ENCODE measurements at regions not wholly inside any gene's neighbourhood (a gene's known extent, or its start where the extent isn't known, plus 50 kb on each side); places are given as distances from the start of the nearest gene placed in this dataset.

DNA sequence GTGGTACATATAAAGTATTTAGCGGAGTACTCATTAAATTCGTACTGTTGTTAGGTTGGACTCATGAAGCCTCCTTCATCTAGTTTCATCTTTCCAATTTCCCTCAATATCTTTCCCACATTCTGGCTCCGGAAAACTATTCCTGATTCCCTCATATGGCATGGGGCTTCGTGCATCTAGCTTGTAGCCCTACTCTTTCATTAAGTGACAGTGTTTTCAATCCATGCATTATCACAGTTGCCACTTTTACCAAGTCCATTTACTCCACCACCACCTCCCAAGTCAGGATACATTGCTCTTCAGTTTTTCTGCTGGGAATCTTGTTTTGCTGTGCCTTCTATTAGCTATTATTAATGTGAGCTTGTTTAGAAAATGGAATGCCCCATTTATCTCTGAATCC is 1032.1 kb upstream of the RBFOX1 start:
- Histone ChIP-seq H4K91ac (ENCODE audit: insufficient read depth, low read depth, low read length) (no peak overlapping the region), H3K4me1 (ENCODE audit: control insufficient read depth, insufficient read depth, low read length) (no peaks in the 10 kb centered on the region), H3K36me3 (ENCODE audit: control insufficient read depth, insufficient read depth, low read length) (no peaks in the 10 kb centered on the region), H3K4me2 (ENCODE audit: low read depth, low read length) (no peak overlapping the region), H2BK15ac (ENCODE audit: low read depth, low read length) (no peak overlapping the region), H3K18ac (ENCODE audit: low read depth, low read length) (no peak overlapping the region), H2AFZ (replicated peaks; ENCODE audit: low read length, poor library complexity) (no peak overlapping the region), H3K9me3 (ENCODE audit: control insufficient read depth, insufficient read depth, low read length) (peaks cover 19% of the 10 kb centered on the region), H3K23ac (ENCODE audit: low read depth, low read length) (no peak overlapping the region), H4K5ac (ENCODE audit: low read depth, low read length) (no peak overlapping the region), H3K14ac (replicated peaks; ENCODE audit: low read depth, low read length) (no peak overlapping the region), H3K56ac (ENCODE audit: extremely low read depth, insufficient read depth, low read length) (no peak overlapping the region), H2BK20ac (ENCODE audit: low read depth, low read length) (no peak overlapping the region), H4K8ac (ENCODE audit: low read depth in 2 of 2, low read length in 2 of 2) (no peak overlapping the region), H3K27ac (ENCODE audit: insufficient read depth, low read length) (no peak overlapping the region), H2BK5ac (ENCODE audit: low read depth, low read length, poor library complexity, severe bottlenecking) (no peak overlapping the region), H3K9ac (ENCODE audit: low read depth, low read length) (no peak overlapping the region), H3K79me1 (ENCODE audit: low read depth in 1 of 2, low read length in 2 of 2) (no peaks in the 10 kb centered on the region), H4K20me1 (ENCODE audit: insufficient read depth, low read length) (no peaks in the 10 kb centered on the region), H3K4me3 (ENCODE audit: insufficient read depth, low read depth, low read length) (no peak overlapping the region), H3K27me3 (ENCODE audit: control insufficient read depth, insufficient read depth, low read length) (no peaks in the 10 kb centered on the region), H2AK5ac (ENCODE audit: low read depth, low read length) (no peak overlapping the region), H2AK9ac (replicated peaks; ENCODE audit: low read depth, low read length, poor library complexity) (no peak overlapping the region), H3K4ac (ENCODE audit: low read depth, low read length) (no peak overlapping the region), H3K9me1 (ENCODE audit: insufficient read depth, low read length) (no peaks in the 10 kb centered on the region), H2BK120ac (ENCODE audit: low read depth, low read length) (no peak overlapping the region)
- ChIA-PET CTCF (no interaction called here), POLR2A (ENCODE audit: unreplicated experiment) (no interaction called here)
- no peak for DNase-seq
- 17% methylated on average over 2 of the region's 4 CpGs; no CpG with 5 or more reads in 1 of the 2 experiments for WGBS, 2 experiments (ENCODE audit: extremely low coverage in 2 of 2, insufficient read length in 1 of 2)
- no peak for ATAC-seq (ENCODE audit: low read depth)
- in situ Hi-C loops (cut with MboI; ENCODE audit: low sequenced_read_pairs) (no loop called here), intact Hi-C loops (cut with micrococcal nuclease) (no loop called here), dilution Hi-C loops (cut with HindIII; ENCODE audit: low sequenced_read_pairs, unreplicated experiment) (no loop called here)
- BruUV-seq (replicated peaks) = no TSS peak
- TF ChIP-seq MAFK (IDR thresholded peaks at IDR 0.05; ENCODE audit: low read depth, low read length) (no peak), BHLHE40 (IDR thresholded peaks at IDR 0.05; ENCODE audit: low read depth, low read length) (no peak), SMC3 (IDR thresholded peaks at IDR 0.05; ENCODE audit: low read depth, low read length) (no peak), CHD1 (IDR thresholded peaks at IDR 0.05; ENCODE audit: low read depth, low read length) (no peak), NFE2L2 (IDR thresholded peaks at IDR 0.05; ENCODE audit: low read depth, low read length) (no peak), RFX5 (IDR thresholded peaks at IDR 0.05; ENCODE audit: low read depth, low read length) (no peak), MAZ (IDR thresholded peaks at IDR 0.05; ENCODE audit: borderline replicate concordance, low read depth, low read length) (no peak), MXI1 (IDR thresholded peaks at IDR 0.05; ENCODE audit: borderline replicate concordance, low read depth, low read length) (no peak), RAD21 (IDR thresholded peaks at IDR 0.05; ENCODE audit: low read length) (no peak), FOS (IDR thresholded peaks at IDR 0.05; ENCODE audit: low read depth, low read length) (no peak), RCOR1 (IDR thresholded peaks at IDR 0.05; ENCODE audit: insufficient replicate concordance, low read length) (no peak), CEBPB (IDR thresholded peaks at IDR 0.05; ENCODE audit: low read depth, low read length) (no peak), POLR2A (IDR thresholded peaks at IDR 0.05; ENCODE audit: low read depth, low read length) (no peak)
- TF ChIP-seq, protein P1, sequence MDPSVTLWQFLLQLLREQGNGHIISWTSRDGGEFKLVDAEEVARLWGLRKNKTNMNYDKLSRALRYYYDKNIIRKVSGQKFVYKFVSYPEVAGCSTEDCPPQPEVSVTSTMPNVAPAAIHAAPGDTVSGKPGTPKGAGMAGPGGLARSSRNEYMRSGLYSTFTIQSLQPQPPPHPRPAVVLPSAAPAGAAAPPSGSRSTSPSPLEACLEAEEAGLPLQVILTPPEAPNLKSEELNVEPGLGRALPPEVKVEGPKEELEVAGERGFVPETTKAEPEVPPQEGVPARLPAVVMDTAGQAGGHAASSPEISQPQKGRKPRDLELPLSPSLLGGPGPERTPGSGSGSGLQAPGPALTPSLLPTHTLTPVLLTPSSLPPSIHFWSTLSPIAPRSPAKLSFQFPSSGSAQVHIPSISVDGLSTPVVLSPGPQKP (IDR thresholded peaks at IDR 0.05; ENCODE audit: borderline replicate concordance, low read depth, low read length) = no peak
- TF ChIP-seq, protein P2, sequence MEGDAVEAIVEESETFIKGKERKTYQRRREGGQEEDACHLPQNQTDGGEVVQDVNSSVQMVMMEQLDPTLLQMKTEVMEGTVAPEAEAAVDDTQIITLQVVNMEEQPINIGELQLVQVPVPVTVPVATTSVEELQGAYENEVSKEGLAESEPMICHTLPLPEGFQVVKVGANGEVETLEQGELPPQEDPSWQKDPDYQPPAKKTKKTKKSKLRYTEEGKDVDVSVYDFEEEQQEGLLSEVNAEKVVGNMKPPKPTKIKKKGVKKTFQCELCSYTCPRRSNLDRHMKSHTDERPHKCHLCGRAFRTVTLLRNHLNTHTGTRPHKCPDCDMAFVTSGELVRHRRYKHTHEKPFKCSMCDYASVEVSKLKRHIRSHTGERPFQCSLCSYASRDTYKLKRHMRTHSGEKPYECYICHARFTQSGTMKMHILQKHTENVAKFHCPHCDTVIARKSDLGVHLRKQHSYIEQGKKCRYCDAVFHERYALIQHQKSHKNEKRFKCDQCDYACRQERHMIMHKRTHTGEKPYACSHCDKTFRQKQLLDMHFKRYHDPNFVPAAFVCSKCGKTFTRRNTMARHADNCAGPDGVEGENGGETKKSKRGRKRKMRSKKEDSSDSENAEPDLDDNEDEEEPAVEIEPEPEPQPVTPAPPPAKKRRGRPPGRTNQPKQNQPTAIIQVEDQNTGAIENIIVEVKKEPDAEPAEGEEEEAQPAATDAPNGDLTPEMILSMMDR (conservative IDR thresholded peaks at IDR 0.05; ENCODE audit: low read depth, low read length) = no peak
- TF ChIP-seq, protein P3, sequence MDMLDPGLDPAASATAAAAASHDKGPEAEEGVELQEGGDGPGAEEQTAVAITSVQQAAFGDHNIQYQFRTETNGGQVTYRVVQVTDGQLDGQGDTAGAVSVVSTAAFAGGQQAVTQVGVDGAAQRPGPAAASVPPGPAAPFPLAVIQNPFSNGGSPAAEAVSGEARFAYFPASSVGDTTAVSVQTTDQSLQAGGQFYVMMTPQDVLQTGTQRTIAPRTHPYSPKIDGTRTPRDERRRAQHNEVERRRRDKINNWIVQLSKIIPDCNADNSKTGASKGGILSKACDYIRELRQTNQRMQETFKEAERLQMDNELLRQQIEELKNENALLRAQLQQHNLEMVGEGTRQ (IDR thresholded peaks at IDR 0.05; ENCODE audit: low read depth, low read length) = no peak
